H9 (cell line): ENCODE measurements at regions not wholly inside any gene's neighbourhood (a gene's known extent, or its start where the extent isn't known, plus 50 kb on each side); places are given as distances from the start of the nearest gene placed in this dataset.

ENCODE experiments used
- DNase-seq: peaks from one replicate; pipeline ENCODE4 v3.0.0-alpha.2; 2017
- H2AFZ ChIP-seq: one replicate; pipeline ENCODE4 v1.6.1; 2013; ENCODE audit warnings: mild to moderate bottlenecking, low read length, control low read depth, moderate library complexity
- H2AK5ac ChIP-seq: 2 replicates; pipeline ENCODE4 v1.6.1; 2013; ENCODE audit warnings: low read length, control low read depth, mixed read lengths; ENCODE audit not compliant: insufficient read length
- H2BK120ac ChIP-seq: one replicate; pipeline ENCODE4 v1.6.1; 2013; ENCODE audit warnings: low read depth, mild to moderate bottlenecking, low read length, control low read depth, inconsistent platforms; ENCODE audit not compliant: poor library complexity, severe bottlenecking
- H2BK12ac ChIP-seq: 2 replicates; pipeline ENCODE4 v1.6.1; 2013; ENCODE audit warnings: low read length, control low read depth, mixed read lengths, low read depth; ENCODE audit not compliant: insufficient read length
- H2BK15ac ChIP-seq: 2 replicates; pipeline ENCODE4 v1.6.1; 2013; ENCODE audit warnings: low read depth, low read length, control low read depth
- H2BK20ac ChIP-seq: one replicate; pipeline ENCODE4 v1.6.1; 2013; ENCODE audit warnings: low read depth, mild to moderate bottlenecking, low read length, control low read depth, inconsistent platforms; ENCODE audit not compliant: poor library complexity, severe bottlenecking
- H2BK5ac ChIP-seq: 2 replicates; pipeline ENCODE4 v1.6.1; 2013; ENCODE audit warnings: low read length, control low read depth, mixed read lengths; ENCODE audit not compliant: insufficient read length
- H3K14ac ChIP-seq: 2 replicates; pipeline ENCODE4 v1.6.1; 2013; ENCODE audit warnings: low read length, control low read depth; ENCODE audit not compliant: insufficient read depth
- H3K18ac ChIP-seq: 2 replicates; pipeline ENCODE4 v1.6.1; 2013; ENCODE audit warnings: low read depth, mild to moderate bottlenecking, mixed read lengths, low read length, control low read depth; ENCODE audit not compliant: insufficient read length
- H3K23ac ChIP-seq: 2 replicates; pipeline ENCODE4 v1.6.1; 2013; ENCODE audit warnings: low read length, control low read depth, mixed read lengths, low read depth; ENCODE audit not compliant: insufficient read length
- H3K23me2 ChIP-seq: 2 replicates; pipeline ENCODE4 v1.6.1; 2013; ENCODE audit warnings: low read depth, mild to moderate bottlenecking, mixed read lengths, low read length, control low read depth; ENCODE audit not compliant: insufficient read length, poor library complexity, severe bottlenecking
- H3K27ac ChIP-seq: 2 replicates; pipeline ENCODE4 v1.5.1; 2013; ENCODE audit warnings: low read length, control low read depth, mixed read lengths, low read depth; ENCODE audit not compliant: insufficient read length
- H3K27me3 ChIP-seq: 2 replicates; pipeline ENCODE4 v1.6.1; 2013; ENCODE audit warnings: low read length, control low read depth, inconsistent platforms; ENCODE audit not compliant: insufficient read depth
- H3K4ac ChIP-seq: 2 replicates; pipeline ENCODE4 v1.6.1; 2013; ENCODE audit warnings: low read depth, mild to moderate bottlenecking, control low read depth, inconsistent platforms, low read length, moderate library complexity
- H3K4me1 ChIP-seq: 2 replicates; pipeline ENCODE4 v1.6.1; 2013; ENCODE audit warnings: low read length, control low read depth, inconsistent platforms; ENCODE audit not compliant: insufficient read depth
- H3K4me2 ChIP-seq: 2 replicates; pipeline ENCODE4 v1.6.1; 2013; ENCODE audit warnings: low read length, control low read depth, mixed read lengths; ENCODE audit not compliant: insufficient read length, insufficient read depth
- H3K56ac ChIP-seq: 2 replicates; pipeline ENCODE4 v1.6.1; 2013; ENCODE audit warnings: low read depth, mild to moderate bottlenecking, mixed read lengths, low read length, control low read depth; ENCODE audit not compliant: insufficient read length
- H3K79me1 ChIP-seq: 2 replicates; pipeline ENCODE4 v1.6.1; 2013; ENCODE audit warnings: low read depth, mild to moderate bottlenecking, moderate library complexity, low read length, control low read depth, inconsistent platforms; ENCODE audit not compliant: insufficient read depth, poor library complexity, severe bottlenecking
- H3K79me2 ChIP-seq: 2 replicates; pipeline ENCODE4 v1.6.1; 2013; ENCODE audit warnings: low read length, control low read depth, inconsistent platforms; ENCODE audit not compliant: insufficient read depth
- H3K9ac ChIP-seq: 2 replicates; pipeline ENCODE4 v1.6.1; 2013; ENCODE audit warnings: low read length, control low read depth, mixed read lengths; ENCODE audit not compliant: insufficient read length; ENCODE audit errors: extremely low read depth
- H3K9me3 ChIP-seq: one replicate; pipeline ENCODE4 v1.6.1; 2013; ENCODE audit warnings: low read depth, low read length, inconsistent platforms; ENCODE audit not compliant: control insufficient read depth
- H3T11ph ChIP-seq: one replicate; pipeline ENCODE4 v1.6.1; 2013; ENCODE audit warnings: mild to moderate bottlenecking, low read length, control low read depth, inconsistent platforms
- H4K20me1 ChIP-seq: one replicate; pipeline ENCODE4 v1.6.1; 2013; ENCODE audit not compliant: control insufficient read depth, insufficient read length, insufficient read depth
- H4K5ac ChIP-seq: 2 replicates; pipeline ENCODE4 v1.6.1; 2013; ENCODE audit warnings: low read depth, mild to moderate bottlenecking, mixed read lengths, low read length, control low read depth; ENCODE audit not compliant: insufficient read length
- H4K8ac ChIP-seq: replicated peaks from 2 replicates; pipeline ENCODE4 v1.6.1; 2013; ENCODE audit warnings: low read length, control low read depth, mixed read lengths, low read depth; ENCODE audit not compliant: insufficient read length
- H4K91ac ChIP-seq: 2 replicates; pipeline ENCODE4 v1.6.1; 2013; ENCODE audit warnings: low read depth, mild to moderate bottlenecking, moderate library complexity, mixed read lengths, low read length, control low read depth; ENCODE audit not compliant: insufficient read length
- H3K27ac Mint-ChIP-seq, 3 experiments: 2 replicates in 2 of 3; 3 replicates in 1 of 3; pipeline ENCODE4 v1.8.0; 2020 to 2021; ENCODE audit warnings: mixed read lengths in 3 of 3, mild to moderate bottlenecking in 1 of 3, moderate library complexity in 1 of 3
- H3K27me3 Mint-ChIP-seq: 2 replicates; pipeline ENCODE4 v1.8.0; 2021; ENCODE audit warnings: low read depth, mild to moderate bottlenecking, moderate library complexity, mixed read lengths
- H3K36me3 Mint-ChIP-seq, 3 experiments: 2 replicates in 2 of 3; 3 replicates in 1 of 3; pipeline ENCODE4 v1.8.0; 2020 to 2021; ENCODE audit warnings: low read depth in 3 of 3, mixed read lengths in 3 of 3; ENCODE audit not compliant: insufficient read depth in 1 of 3
- H3K4me1 Mint-ChIP-seq, 2 experiments: 2 replicates each; pipeline ENCODE4 v1.8.0; 2020; ENCODE audit warnings: mixed read lengths in 2 of 2
- H3K4me3 Mint-ChIP-seq, 2 experiments: 2 replicates in 1 of 2; 3 replicates in 1 of 2; pipeline ENCODE4 v1.8.0; 2020 to 2021; ENCODE audit warnings: mild to moderate bottlenecking in 2 of 2, mixed read lengths in 2 of 2, moderate library complexity in 1 of 2
- H3K9me3 Mint-ChIP-seq, 2 experiments: 2 replicates in 1 of 2; 3 replicates in 1 of 2; pipeline ENCODE4 v1.8.0; 2020; ENCODE audit warnings: mild to moderate bottlenecking in 2 of 2, mixed read lengths in 2 of 2, moderate library complexity in 1 of 2
- WGBS: extraction: QIAGEN DNeasy Blood & Tissue Kit; methylation state at CpG from one replicate; pipeline ENCODE4 v1.1.7; 2013; ENCODE audit warnings: missing lambda C conversion rate, low lambda C conversion rate, mixed read lengths; ENCODE audit not compliant: insufficient read length; ENCODE audit errors: extremely low coverage; 5-methylcytosine and 5-hydroxymethylcytosine counted together
- TF ChIP-seq, protein P1 (sequence below): fragments of 200-600 bp; sonication (generic); conservative IDR thresholded peaks from 3 replicates; pipeline ENCODE4 v1.8.0; 2021; ENCODE audit warnings: antibody characterized with exemption, mild to moderate bottlenecking

DNA sequence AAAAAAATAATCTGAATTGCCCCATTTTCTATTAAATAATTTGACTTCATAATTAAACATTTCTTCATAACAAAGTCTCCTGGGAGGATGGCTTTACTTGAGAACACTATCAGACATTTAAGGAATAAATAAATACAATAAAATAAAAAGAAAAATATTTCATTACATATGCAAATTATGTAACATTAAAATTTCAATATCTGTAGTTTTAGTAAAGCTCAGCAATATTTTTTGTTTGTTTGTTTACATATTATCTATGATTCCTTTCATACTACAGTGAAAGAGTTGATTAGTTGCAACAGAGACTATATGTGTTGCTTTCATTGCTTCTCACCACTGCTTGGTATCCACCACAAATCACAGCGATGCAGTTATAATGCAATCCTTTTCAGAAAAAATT, 474.9 kb upstream of the GJE1 start:
- no peak for DNase-seq
- no peak overlapping the region for H2AFZ ChIP-seq
- H2BK12ac ChIP-seq = no peak overlapping the region
- Mint-ChIP-seq H3K36me3 (no peaks in the 10 kb centered on the region), H3K4me3 (no peak overlapping the region), H3K9me3 (0 out of 5 replicates have a peak, but pooled peaks cover 0 to 4% of the 10 kb centered on the region in 2 experiments), H3K4me1 (no peaks in the 10 kb centered on the region), H3K27me3 (no peaks in the 10 kb centered on the region), H3K27ac (no peak overlapping the region)
- no peaks in the 10 kb centered on the region for H3K27me3 ChIP-seq
- H4K20me1 ChIP-seq = no peaks in the 10 kb centered on the region
- no peak overlapping the region for H4K8ac ChIP-seq
- no peak overlapping the region for H3K14ac ChIP-seq
- H3K4ac ChIP-seq = no peak overlapping the region
- no peak overlapping the region for H3T11ph ChIP-seq
- H2BK5ac ChIP-seq = no peak overlapping the region
- no peak overlapping the region for H4K5ac ChIP-seq
- H4K91ac ChIP-seq = no peak overlapping the region
- H3K18ac ChIP-seq = no peak overlapping the region
- H3K23ac ChIP-seq = no peak overlapping the region
- H3K23me2 ChIP-seq = no peaks in the 10 kb centered on the region
- H3K79me2 ChIP-seq = no peaks in the 10 kb centered on the region
- WGBS = no CpG with 5 or more reads among the region's 1 CpG
- H3K79me1 ChIP-seq = no peaks in the 10 kb centered on the region
- H2BK120ac ChIP-seq = no peak overlapping the region
- TF ChIP-seq, protein P1, sequence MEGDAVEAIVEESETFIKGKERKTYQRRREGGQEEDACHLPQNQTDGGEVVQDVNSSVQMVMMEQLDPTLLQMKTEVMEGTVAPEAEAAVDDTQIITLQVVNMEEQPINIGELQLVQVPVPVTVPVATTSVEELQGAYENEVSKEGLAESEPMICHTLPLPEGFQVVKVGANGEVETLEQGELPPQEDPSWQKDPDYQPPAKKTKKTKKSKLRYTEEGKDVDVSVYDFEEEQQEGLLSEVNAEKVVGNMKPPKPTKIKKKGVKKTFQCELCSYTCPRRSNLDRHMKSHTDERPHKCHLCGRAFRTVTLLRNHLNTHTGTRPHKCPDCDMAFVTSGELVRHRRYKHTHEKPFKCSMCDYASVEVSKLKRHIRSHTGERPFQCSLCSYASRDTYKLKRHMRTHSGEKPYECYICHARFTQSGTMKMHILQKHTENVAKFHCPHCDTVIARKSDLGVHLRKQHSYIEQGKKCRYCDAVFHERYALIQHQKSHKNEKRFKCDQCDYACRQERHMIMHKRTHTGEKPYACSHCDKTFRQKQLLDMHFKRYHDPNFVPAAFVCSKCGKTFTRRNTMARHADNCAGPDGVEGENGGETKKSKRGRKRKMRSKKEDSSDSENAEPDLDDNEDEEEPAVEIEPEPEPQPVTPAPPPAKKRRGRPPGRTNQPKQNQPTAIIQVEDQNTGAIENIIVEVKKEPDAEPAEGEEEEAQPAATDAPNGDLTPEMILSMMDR = no peak
- no peaks in the 10 kb centered on the region for H3K4me1 ChIP-seq
- H2AK5ac ChIP-seq = no peak overlapping the region
- no peak overlapping the region for H2BK20ac ChIP-seq
- no peak overlapping the region for H3K27ac ChIP-seq
- no peak overlapping the region for H3K4me2 ChIP-seq
- H3K56ac ChIP-seq = no peak overlapping the region
- no peak overlapping the region for H3K9ac ChIP-seq
- H3K9me3 ChIP-seq = no peaks in the 10 kb centered on the region
- H2BK15ac ChIP-seq = no peak overlapping the region
